Natural killer cell (primary cell): ENCODE measurements at regions not wholly inside any gene's neighbourhood (a gene's known extent, or its start where the extent isn't known, plus 50 kb on each side); places are given as distances from the start of the nearest gene placed in this dataset.

Source experiments
- ATAC-seq, 3 donors: fragments of 150-1000 bp in 2 of 3; fragments of 200-7000 bp in 1 of 3; cut with Tn5 transposase; 1 replicate in 1 of 3; 2 replicates in 2 of 3; pipeline ENCODE4 v1.10.0; 2021; ENCODE audit warnings: mild to moderate bottlenecking in 2 of 3, moderate library complexity in 2 of 3
- DNase-seq, 2 donors: peaks; one replicate each; pipeline versions ENCODE4 v3.0.0 to v3.0.0-alpha.2; 2013 to 2021; ENCODE audit warnings: mixed read lengths in 1 of 2
- H3K27ac ChIP-seq: one replicate; pipeline ENCODE4 v1.5.1; 2013; ENCODE audit warnings: mild to moderate bottlenecking, low read length
- H3K27me3 ChIP-seq: one replicate; pipeline ENCODE4 v1.6.1; 2013; ENCODE audit warnings: low read length; ENCODE audit not compliant: control insufficient read depth, insufficient read depth
- H3K36me3 ChIP-seq: one replicate; pipeline ENCODE4 v1.6.1; 2013; ENCODE audit warnings: low read length; ENCODE audit not compliant: control insufficient read depth, insufficient read depth
- H3K4me1 ChIP-seq: one replicate; pipeline ENCODE4 v1.6.1; 2013; ENCODE audit warnings: low read length; ENCODE audit not compliant: control insufficient read depth, insufficient read depth
- H3K4me3 ChIP-seq: one replicate; pipeline ENCODE4 v1.5.1; 2013; ENCODE audit warnings: low read length
- H3K9me3 ChIP-seq: one replicate; pipeline ENCODE4 v1.6.1; 2013; ENCODE audit warnings: low read length; ENCODE audit not compliant: control insufficient read depth, insufficient read depth
- H3K27ac Mint-ChIP-seq, 2 donors: one replicate each; pipeline ENCODE4 v1.8.0; 2022; ENCODE audit warnings: mild to moderate bottlenecking in 2 of 2, mixed read lengths in 2 of 2, moderate library complexity in 1 of 2
- H3K27me3 Mint-ChIP-seq, 2 donors: one replicate each; pipeline ENCODE4 v1.8.0; 2022; ENCODE audit warnings: low read depth in 2 of 2, mixed read lengths in 2 of 2
- H3K36me3 Mint-ChIP-seq: one replicate; pipeline ENCODE4 v1.8.0; 2022; ENCODE audit warnings: mixed read lengths
- H3K4me1 Mint-ChIP-seq, 2 donors: one replicate each; pipeline ENCODE4 v1.8.0; 2022; ENCODE audit warnings: mixed read lengths in 2 of 2
- H3K4me3 Mint-ChIP-seq: one replicate; pipeline ENCODE4 v1.8.0; 2022; ENCODE audit warnings: mild to moderate bottlenecking, moderate library complexity, mixed read lengths
- H3K9me3 Mint-ChIP-seq, 2 donors: one replicate each; pipeline ENCODE4 v1.8.0; 2022; ENCODE audit warnings: mixed read lengths in 2 of 2
- WGBS: methylation state at CpG from one replicate; pipeline ENCODE4 v1.1.7; 2013; ENCODE audit warnings: missing lambda C conversion rate; ENCODE audit not compliant: insufficient coverage; 5-methylcytosine and 5-hydroxymethylcytosine counted together
- intact Hi-C: fragments of 100-400 bp; cut with micrococcal nuclease; formaldehyde crosslinking; loops from one replicate; pipeline ENCODE4 v1.14.2; 2022
- TF ChIP-seq, protein P1 (sequence below): fragments of 200-600 bp; IDR thresholded peaks from one replicate; pipeline ENCODE4 v1.8.0; 2022; ENCODE audit warnings: antibody characterized with exemption

DNA sequence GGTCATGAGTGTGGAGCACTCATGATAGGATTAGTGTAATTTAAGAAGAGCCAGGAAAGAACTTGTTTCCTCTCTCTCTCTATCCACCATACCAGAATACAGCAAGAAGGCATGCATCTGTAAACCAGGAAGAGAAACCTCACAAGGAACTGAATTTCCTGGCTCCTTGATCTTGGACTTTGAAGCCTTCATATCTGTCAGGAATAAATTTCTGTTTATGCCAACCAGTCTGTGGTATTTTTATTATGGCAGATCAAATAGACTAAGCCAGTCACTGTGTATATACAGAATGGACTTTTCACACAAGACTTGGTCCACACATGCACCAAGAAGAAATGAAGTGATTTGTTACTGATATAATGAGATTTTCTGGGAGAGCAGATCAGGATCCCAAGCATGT, 930.1 kb upstream of the TMEFF2 start:
- H3K27me3 Mint-ChIP-seq = no peaks in the 10 kb centered on the region
- no peaks in the 10 kb centered on the region for H3K36me3 ChIP-seq
- no peak overlapping the region for H3K27ac Mint-ChIP-seq
- ATAC-seq (no peak), DNase-seq (no peak)
- no peak overlapping the region for H3K27ac ChIP-seq
- peaks cover 10% of the 10 kb centered on the region for H3K36me3 Mint-ChIP-seq
- H3K9me3 ChIP-seq = no peaks in the 10 kb centered on the region
- intact Hi-C loops = no loop called here
- no peaks in the 10 kb centered on the region for H3K27me3 ChIP-seq
- H3K4me1 Mint-ChIP-seq = no peaks in the 10 kb centered on the region
- peaks cover 8% of the 10 kb centered on the region in 2 donors for H3K9me3 Mint-ChIP-seq
- H3K4me3 ChIP-seq = no peak overlapping the region
- no peak overlapping the region for H3K4me3 Mint-ChIP-seq
- no peaks in the 10 kb centered on the region for H3K4me1 ChIP-seq
- TF ChIP-seq, protein P1, sequence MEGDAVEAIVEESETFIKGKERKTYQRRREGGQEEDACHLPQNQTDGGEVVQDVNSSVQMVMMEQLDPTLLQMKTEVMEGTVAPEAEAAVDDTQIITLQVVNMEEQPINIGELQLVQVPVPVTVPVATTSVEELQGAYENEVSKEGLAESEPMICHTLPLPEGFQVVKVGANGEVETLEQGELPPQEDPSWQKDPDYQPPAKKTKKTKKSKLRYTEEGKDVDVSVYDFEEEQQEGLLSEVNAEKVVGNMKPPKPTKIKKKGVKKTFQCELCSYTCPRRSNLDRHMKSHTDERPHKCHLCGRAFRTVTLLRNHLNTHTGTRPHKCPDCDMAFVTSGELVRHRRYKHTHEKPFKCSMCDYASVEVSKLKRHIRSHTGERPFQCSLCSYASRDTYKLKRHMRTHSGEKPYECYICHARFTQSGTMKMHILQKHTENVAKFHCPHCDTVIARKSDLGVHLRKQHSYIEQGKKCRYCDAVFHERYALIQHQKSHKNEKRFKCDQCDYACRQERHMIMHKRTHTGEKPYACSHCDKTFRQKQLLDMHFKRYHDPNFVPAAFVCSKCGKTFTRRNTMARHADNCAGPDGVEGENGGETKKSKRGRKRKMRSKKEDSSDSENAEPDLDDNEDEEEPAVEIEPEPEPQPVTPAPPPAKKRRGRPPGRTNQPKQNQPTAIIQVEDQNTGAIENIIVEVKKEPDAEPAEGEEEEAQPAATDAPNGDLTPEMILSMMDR = no peak

DNA sequence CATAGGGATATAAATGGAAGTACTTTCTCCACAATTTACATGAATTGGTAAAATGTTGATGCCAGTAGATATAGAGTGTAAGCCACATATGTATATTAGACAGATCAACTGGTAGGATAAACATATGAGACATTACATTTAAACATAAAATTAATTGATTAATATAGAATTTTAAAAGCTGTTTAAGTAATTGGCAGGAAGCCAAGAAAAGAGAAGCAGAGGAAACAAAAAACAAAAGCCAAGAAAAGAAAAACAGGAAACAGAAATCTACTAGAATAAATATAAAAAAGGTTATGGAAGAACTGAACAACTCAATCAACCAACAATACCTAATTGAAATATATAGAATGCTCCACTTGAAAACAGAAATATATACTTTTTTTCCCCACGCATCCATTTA, 920.1 kb upstream of the TMEFF2 start:
- no peaks in the 10 kb centered on the region for H3K4me1 Mint-ChIP-seq
- no peaks in the 10 kb centered on the region for H3K27me3 ChIP-seq
- no peaks in the 10 kb centered on the region for H3K4me1 ChIP-seq
- TF ChIP-seq, protein P1 = no peak
- H3K27ac ChIP-seq = no peak overlapping the region
- H3K4me3 Mint-ChIP-seq = no peak overlapping the region
- intact Hi-C loops = no loop called here
- H3K9me3 Mint-ChIP-seq = peaks cover 5 to 12% of the 10 kb centered on the region in 2 donors
- no peaks in the 10 kb centered on the region for H3K36me3 Mint-ChIP-seq
- DNase-seq (no peak), ATAC-seq (no peak)
- H3K9me3 ChIP-seq = no peaks in the 10 kb centered on the region
- no peak overlapping the region for H3K27ac Mint-ChIP-seq
- no peak overlapping the region for H3K4me3 ChIP-seq
- WGBS = no CpG with 5 or more reads among the region's 1 CpG
- H3K27me3 Mint-ChIP-seq = no peaks in the 10 kb centered on the region
- no peaks in the 10 kb centered on the region for H3K36me3 ChIP-seq

DNA sequence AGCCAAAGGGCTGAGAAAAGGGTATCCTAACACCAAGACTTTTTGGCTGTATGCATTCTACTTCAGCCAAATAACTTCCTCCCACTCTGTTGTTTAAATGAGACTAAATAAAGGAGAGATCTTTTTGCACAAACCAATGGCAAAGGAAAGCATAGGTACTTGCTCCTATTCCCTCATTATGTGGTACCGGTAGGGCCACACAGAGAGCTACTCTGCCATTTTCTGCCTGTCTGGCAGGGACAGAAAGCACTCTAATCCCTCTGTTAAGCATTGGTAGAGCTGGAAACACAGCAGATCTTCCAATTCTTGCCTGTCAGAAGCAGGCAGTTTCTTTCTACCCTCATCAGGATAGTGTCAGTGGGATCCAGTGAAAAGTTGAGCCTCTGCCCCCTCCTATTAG, 918.3 kb upstream of the TMEFF2 start:
- Histone ChIP-seq H3K36me3 (no peaks in the 10 kb centered on the region), H3K4me3 (no peak overlapping the region), H3K27me3 (no peaks in the 10 kb centered on the region), H3K4me1 (no peaks in the 10 kb centered on the region), H3K9me3 (no peaks in the 10 kb centered on the region), H3K27ac (no peak overlapping the region)
- Mint-ChIP-seq H3K9me3 (peaks cover 5 to 9% of the 10 kb centered on the region in 2 donors), H3K4me1 (no peaks in the 10 kb centered on the region), H3K4me3 (no peak overlapping the region), H3K27me3 (no peaks in the 10 kb centered on the region), H3K27ac (no peak overlapping the region), H3K36me3 (no peaks in the 10 kb centered on the region)
- DNase-seq = no peak
- WGBS = 84% methylated on average over 1 of the region's 1 CpG
- no peak for ATAC-seq
- TF ChIP-seq, protein P1 = no peak
- intact Hi-C loops = no loop called here

DNA sequence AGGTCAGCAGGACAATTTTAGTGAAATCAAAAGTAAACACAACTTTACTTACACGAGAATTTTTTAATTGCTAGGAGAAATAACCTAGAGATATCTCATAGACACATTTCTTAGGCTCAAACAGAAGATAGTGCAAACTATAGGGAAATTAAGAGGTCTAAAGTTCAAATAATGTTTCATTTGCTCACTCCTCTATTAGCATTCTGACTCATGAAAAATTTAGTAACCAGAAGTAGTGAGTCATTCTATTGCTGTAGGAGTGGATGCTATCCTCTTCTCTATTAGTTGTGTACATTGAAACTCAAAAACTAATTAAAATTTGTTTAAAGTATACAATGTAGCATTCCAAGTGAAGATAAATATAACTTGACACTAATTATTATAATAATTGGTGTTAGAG, 908.3 kb upstream of the TMEFF2 start:
- H3K9me3 Mint-ChIP-seq = peaks cover 5 to 15% of the 10 kb centered on the region in 2 donors
- no peak for DNase-seq
- no peaks in the 10 kb centered on the region for H3K4me1 Mint-ChIP-seq
- Histone ChIP-seq H3K4me3 (no peak overlapping the region), H3K9me3 (peaks cover 7% of the 10 kb centered on the region), H3K27me3 (no peaks in the 10 kb centered on the region), H3K36me3 (no peaks in the 10 kb centered on the region), H3K27ac (no peak overlapping the region), H3K4me1 (no peaks in the 10 kb centered on the region)
- intact Hi-C loops = no loop called here
- H3K27me3 Mint-ChIP-seq = no peaks in the 10 kb centered on the region
- TF ChIP-seq, protein P1 = no peak
- no peaks in the 10 kb centered on the region for H3K36me3 Mint-ChIP-seq
- H3K27ac Mint-ChIP-seq = no peak overlapping the region
- no peak for ATAC-seq
- H3K4me3 Mint-ChIP-seq = no peak overlapping the region
- no CpG with 5 or more reads among the region's 1 CpG for WGBS
